Activated naive CD4-positive, alpha-beta T cell treated with anti-CD3 and anti-CD28 coated beads for 36 hours (primary cell): ENCODE measurements at regions not wholly inside any gene's neighbourhood (a gene's known extent, or its start where the extent isn't known, plus 50 kb on each side); places are given as distances from the start of the nearest gene placed in this dataset.
"Not testable (repeated sequence)": the region's sequence is repeated elsewhere in the genome, so short reads cannot be mapped to it uniquely, and the experiment has no call there.

Source experiments
- CTCF ChIA-PET: fragments of 350-600 bp; sonication (Branson Sonifier 250); formaldehyde crosslinking; loops from one replicate; lab custom pipeline; 2021; ENCODE audit warnings: antibody characterized with exemption; lab: Charles Lee
- DNase-seq: peaks from one replicate; pipeline ENCODE4 v3.0.0-alpha.2; 2020
- H3K27ac Mint-ChIP-seq: one replicate; pipeline ENCODE4 v1.8.0; 2021; ENCODE audit warnings: mild to moderate bottlenecking, mixed read lengths
- H3K27me3 Mint-ChIP-seq: one replicate; pipeline ENCODE4 v1.8.0; 2021; ENCODE audit warnings: low read depth, mixed read lengths
- H3K36me3 Mint-ChIP-seq: one replicate; pipeline ENCODE4 v1.8.0; 2021; ENCODE audit warnings: low read depth, mixed read lengths
- H3K4me1 Mint-ChIP-seq: one replicate; pipeline ENCODE4 v1.8.0; 2021; ENCODE audit warnings: low read depth, mixed read lengths
- H3K4me3 Mint-ChIP-seq: one replicate; pipeline ENCODE4 v1.8.0; 2021; ENCODE audit warnings: mild to moderate bottlenecking, moderate library complexity, mixed read lengths
- H3K9me3 Mint-ChIP-seq: one replicate; pipeline ENCODE4 v1.8.0; 2021; ENCODE audit warnings: mixed read lengths
- intact Hi-C: fragments of 100-400 bp; cut with micrococcal nuclease; formaldehyde crosslinking; loops from one replicate; pipeline ENCODE4 v1.15.1; 2023

DNA sequence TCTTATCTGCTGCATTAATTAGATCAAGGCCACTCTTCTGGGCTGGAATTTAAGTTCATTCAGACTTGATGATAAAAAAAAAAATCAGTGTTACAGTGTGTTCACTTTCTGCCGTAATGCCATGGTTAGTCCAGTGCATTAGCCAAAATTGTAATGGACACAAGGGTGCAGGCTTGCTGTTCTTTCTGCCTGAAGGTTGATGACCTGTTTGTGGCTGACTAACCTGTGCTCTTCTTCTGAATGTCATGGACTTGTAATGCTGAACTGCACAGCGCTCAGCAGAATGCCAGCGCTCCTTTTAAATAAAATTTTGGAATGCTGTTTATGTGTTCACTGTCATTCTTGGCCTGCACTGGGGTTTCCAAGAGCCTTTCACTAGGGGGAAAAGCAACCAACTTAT is 323.2 kb downstream of the ZNF248 start:
- CTCF ChIA-PET: no interaction called here
- intact Hi-C loops: no loop called here
- Mint-ChIP-seq H3K4me1 (no peaks in the 10 kb centered on the region), H3K27me3 (no peaks in the 10 kb centered on the region), H3K36me3 (no peaks in the 10 kb centered on the region), H3K27ac (no peak overlapping the region), H3K9me3 (peaks cover 10% of the 10 kb centered on the region), H3K4me3 (no peak overlapping the region)
- DNase-seq: no peak

DNA sequence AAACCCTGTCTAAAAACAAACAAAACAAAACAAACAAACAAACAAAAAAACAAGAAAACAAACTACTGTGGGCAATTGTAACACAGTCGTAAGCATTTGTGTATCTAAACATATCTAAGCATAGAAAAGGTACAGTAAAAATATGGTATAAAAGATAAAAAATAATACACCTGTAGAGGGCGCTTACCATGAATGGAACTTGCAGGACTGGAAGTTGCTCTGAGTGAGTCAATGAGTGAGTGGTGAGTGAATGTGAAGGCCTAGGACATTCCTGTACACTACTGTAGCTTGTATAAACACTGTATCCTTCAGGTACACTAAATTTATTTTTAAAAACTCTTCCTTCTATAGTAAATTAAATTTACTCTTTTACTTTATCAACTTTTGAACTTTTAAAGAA is 332.0 kb downstream of the ZNF248 start:
- CTCF ChIA-PET, intact Hi-C loops, H3K36me3 Mint-ChIP-seq: not testable (repeated sequence)

GRCh38 chr10:37520488-37520887 is 336.9 kb downstream of the ZNF248 start:
- Mint-ChIP-seq H3K9me3 (no peaks in the 10 kb centered on the region), H3K27ac (no peak overlapping the region), H3K4me3 (no peak overlapping the region), H3K4me1 (no peaks in the 10 kb centered on the region), H3K36me3 (no peaks in the 10 kb centered on the region), H3K27me3 (no peaks in the 10 kb centered on the region)
- intact Hi-C loops: no loop called here
- CTCF ChIA-PET: no interaction called here
- no peak for DNase-seq

More for the DNA sequence above, 332.0 kb downstream of the ZNF248 start:
- H3K4me1 Mint-ChIP-seq, H3K27me3 Mint-ChIP-seq, H3K4me3 Mint-ChIP-seq, H3K27ac Mint-ChIP-seq, H3K9me3 Mint-ChIP-seq, DNase-seq: not testable (repeated sequence)

- DNase-seq, H3K27ac Mint-ChIP-seq, H3K4me3 Mint-ChIP-seq, H3K4me1 Mint-ChIP-seq, H3K27me3 Mint-ChIP-seq, intact Hi-C loops, H3K36me3 Mint-ChIP-seq, CTCF ChIA-PET: not testable (repeated sequence)
- peaks cover 30% of the 10 kb centered on the region for H3K9me3 Mint-ChIP-seq
These were observed 346.9 kb downstream of the ZNF248 start for GRCh38 chr10:37510520-37510919.

DNA sequence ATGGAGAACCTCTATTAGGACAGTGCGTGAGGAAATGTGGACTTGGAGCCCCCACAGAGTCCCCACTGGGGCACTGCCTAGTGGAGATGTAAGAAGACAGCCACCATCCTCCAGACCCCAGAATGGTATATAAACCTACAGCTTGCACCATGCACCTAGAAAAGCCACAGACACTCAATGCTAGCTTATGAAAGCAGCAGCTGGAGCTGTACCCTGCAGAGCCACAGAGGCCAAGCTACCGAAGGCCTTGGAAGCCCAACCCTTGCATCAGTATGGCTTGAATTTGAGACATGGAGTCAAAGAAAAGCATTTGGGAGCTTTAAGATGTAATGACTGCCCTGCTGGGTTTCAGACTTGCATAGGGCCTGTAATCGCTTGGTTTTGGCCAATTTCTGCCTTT is 361.3 kb downstream of the ZNF248 start:
- no peaks in the 10 kb centered on the region for H3K27me3 Mint-ChIP-seq
- intact Hi-C loops: loop anchor here (5.0 to 10.0 kb wide), 2 partner anchors 609 to 1861 kb away; no protein-coding TSS in a partner anchor
- H3K27ac Mint-ChIP-seq: no peak overlapping the region
- DNase-seq: no peak
- no peaks in the 10 kb centered on the region for H3K36me3 Mint-ChIP-seq
- H3K9me3 Mint-ChIP-seq: peaks cover 2% of the 10 kb centered on the region
- no peaks in the 10 kb centered on the region for H3K4me1 Mint-ChIP-seq
- CTCF ChIA-PET: interaction anchor here (0.6 to 1.4 kb wide), 3 partner anchors 32 to 1860 kb away, joined by 3 to 4 read pairs (median 4); no protein-coding TSS in a partner anchor
- no peak overlapping the region for H3K4me3 Mint-ChIP-seq

GRCh38 chr10:37495415-37495814 is 362.0 kb downstream of the ZNF248 start:
- intact Hi-C loops: loop anchor here (5.0 to 10.0 kb wide), 2 partner anchors 608 to 1861 kb away; no protein-coding TSS in a partner anchor
- peaks cover 6% of the 10 kb centered on the region for H3K9me3 Mint-ChIP-seq
- H3K4me1 Mint-ChIP-seq: no peaks in the 10 kb centered on the region
- no peak for DNase-seq
- no peaks in the 10 kb centered on the region for H3K36me3 Mint-ChIP-seq
- H3K27ac Mint-ChIP-seq: no peak overlapping the region
- H3K4me3 Mint-ChIP-seq: no peak overlapping the region
- CTCF ChIA-PET: interaction anchor here (0.6 to 1.4 kb wide), 5 partner anchors 10 to 1859 kb away, joined by 3 to 5 read pairs (median 4); no protein-coding TSS in a partner anchor
- H3K27me3 Mint-ChIP-seq: no peaks in the 10 kb centered on the region

DNA sequence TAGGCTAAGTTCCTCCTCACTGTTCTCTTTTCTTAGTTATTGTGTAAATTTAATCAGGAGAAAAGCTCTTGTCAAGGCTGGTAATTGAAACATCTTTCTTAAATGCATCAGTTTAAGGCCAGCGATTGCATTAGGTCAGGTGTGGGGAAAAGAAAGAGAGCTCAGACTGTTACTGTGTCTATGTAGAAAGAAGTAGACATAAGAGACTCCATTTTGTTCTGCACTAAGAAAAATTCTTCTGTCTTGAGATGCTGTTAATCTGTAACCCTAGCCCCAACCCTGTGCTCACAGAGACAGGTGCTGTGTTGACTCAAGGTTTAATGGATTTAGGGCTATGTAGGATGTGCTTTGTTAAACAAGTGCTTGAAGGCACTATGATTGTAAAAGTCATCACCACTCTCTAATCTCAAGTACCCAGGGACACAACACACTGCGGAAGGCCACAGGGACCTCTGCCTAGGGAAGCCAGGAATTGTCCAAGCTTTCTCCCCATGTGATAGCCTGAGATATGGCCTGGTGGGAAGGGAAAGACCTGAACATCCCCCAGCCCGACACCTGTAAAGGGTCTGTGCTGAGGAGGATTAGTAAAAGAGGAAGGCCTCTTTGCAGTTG is 364.1 kb downstream of the ZNF248 start:
- H3K27ac Mint-ChIP-seq, H3K27me3 Mint-ChIP-seq, H3K4me3 Mint-ChIP-seq, DNase-seq, H3K4me1 Mint-ChIP-seq, H3K36me3 Mint-ChIP-seq: not testable (repeated sequence)
- CTCF ChIA-PET: interaction anchor here (1.1 kb wide), 1 partner anchor 604 kb away, joined by 3 read pairs; no protein-coding TSS in a partner anchor
- peaks cover 10% of the 10 kb centered on the region for H3K9me3 Mint-ChIP-seq
- intact Hi-C loops: loop anchor here (10.0 kb wide), 1 partner anchor 1858 kb away; no protein-coding TSS in a partner anchor

DNA sequence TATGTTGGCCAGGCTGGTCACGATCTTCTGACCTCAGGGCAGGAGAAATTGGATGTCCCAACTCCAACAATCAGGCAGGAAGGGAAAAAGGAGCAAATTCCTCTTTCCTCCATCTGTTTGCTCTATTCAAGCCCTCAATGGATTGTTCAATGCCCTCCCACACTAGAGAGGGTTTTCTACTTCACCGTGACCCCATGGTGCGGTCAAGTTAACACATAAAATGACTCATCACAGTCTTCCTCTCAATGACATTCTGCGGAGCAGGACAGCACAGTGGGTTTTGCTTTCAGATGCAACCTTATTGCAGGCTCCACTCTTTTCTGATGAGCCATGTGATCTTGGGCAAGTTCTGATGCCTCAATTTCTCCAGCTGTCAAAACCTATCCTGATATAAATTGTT is 364.9 kb downstream of the ANKRD30A start:
- Mint-ChIP-seq H3K36me3 (no peaks in the 10 kb centered on the region), H3K9me3 (peaks cover 10% of the 10 kb centered on the region), H3K4me1 (no peaks in the 10 kb centered on the region), H3K27me3 (no peaks in the 10 kb centered on the region), H3K27ac (no peak overlapping the region), H3K4me3 (no peak overlapping the region)
- DNase-seq: no peak
- CTCF ChIA-PET: no interaction called here
- intact Hi-C loops: loop anchor here (10.0 kb wide), 1 partner anchor 1855 kb away; no protein-coding TSS in a partner anchor

- intact Hi-C loops: loop anchor here (10.0 kb wide), 1 partner anchor 1855 kb away; no protein-coding TSS in a partner anchor
- H3K4me3 Mint-ChIP-seq: no peak overlapping the region
- no peaks in the 10 kb centered on the region for H3K36me3 Mint-ChIP-seq
These were observed 364.2 kb downstream of the ANKRD30A start for GRCh38 chr10:37489658-37490003.

GRCh38 chr10:37488792-37489657 is 363.6 kb downstream of the ANKRD30A start:
- Mint-ChIP-seq H3K9me3 (peaks cover 10% of the 10 kb centered on the region), H3K27me3 (no peaks in the 10 kb centered on the region), H3K4me3 (no peak overlapping the region), H3K4me1 (no peaks in the 10 kb centered on the region), H3K27ac (no peak overlapping the region), H3K36me3 (no peaks in the 10 kb centered on the region)
- no peak for DNase-seq
- intact Hi-C loops: no loop called here
- CTCF ChIA-PET: no interaction called here

More at GRCh38 chr10:37489658-37490003, 364.2 kb downstream of the ANKRD30A start:
- Mint-ChIP-seq H3K27ac (no peak overlapping the region), H3K27me3 (no peaks in the 10 kb centered on the region), H3K4me1 (no peaks in the 10 kb centered on the region), H3K9me3 (peaks cover 10% of the 10 kb centered on the region)
- CTCF ChIA-PET: no interaction called here
- DNase-seq: no peak

GRCh38 chr10:37480596-37480995 is 355.2 kb downstream of the ANKRD30A start:
- DNase-seq, intact Hi-C loops, H3K4me1 Mint-ChIP-seq, CTCF ChIA-PET, H3K4me3 Mint-ChIP-seq, H3K27me3 Mint-ChIP-seq, H3K9me3 Mint-ChIP-seq, H3K36me3 Mint-ChIP-seq, H3K27ac Mint-ChIP-seq: not testable (repeated sequence)

- no peaks in the 10 kb centered on the region for H3K27me3 Mint-ChIP-seq
- H3K27ac Mint-ChIP-seq: no peak overlapping the region
- no peaks in the 10 kb centered on the region for H3K36me3 Mint-ChIP-seq
- no peak overlapping the region for H3K4me3 Mint-ChIP-seq
- no peaks in the 10 kb centered on the region for H3K4me1 Mint-ChIP-seq
- CTCF ChIA-PET: no interaction called here
- H3K9me3 Mint-ChIP-seq: peaks cover 2% of the 10 kb centered on the region
- no peak for DNase-seq
- intact Hi-C loops: no loop called here
These were observed 354.1 kb downstream of the ANKRD30A start for GRCh38 chr10:37479469-37479868.
